Heart right ventricle (tissue), 16 donors: ENCODE measurements at regions not wholly inside any gene's neighbourhood (a gene's known extent, or its start where the extent isn't known, plus 50 kb on each side); places are given as distances from the start of the nearest gene placed in this dataset.

Source experiments
- ATAC-seq, 8 donors: fragments of 200-7000 bp; cut with Tn5 transposase; one replicate each; pipeline ENCODE4 v1.9.1; 2020; ENCODE audit warnings: mild to moderate bottlenecking in 8 of 8, moderate library complexity in 8 of 8, moderate number of reproducible peaks in 1 of 8
- DNase-seq, 2 donors: peaks; one replicate each; pipeline ENCODE4 v3.0.0-alpha.2; 2020
- H3K27ac ChIP-seq, 10 donors: fragments of 200-600 bp; sonication (generic) in 2 of 10; one replicate each; pipeline versions ENCODE4 v1.5.0 to v1.8.0; 2020 to 2022; ENCODE audit warnings: mild to moderate bottlenecking in 3 of 10
- H3K27me3 ChIP-seq, 7 donors: fragments of 200-600 bp; one replicate each; pipeline ENCODE4 v1.8.0; 2021 to 2022; ENCODE audit warnings: mild to moderate bottlenecking in 2 of 7
- H3K36me3 ChIP-seq, 9 donors: fragments of 200-600 bp; sonication (generic) in 1 of 9; one replicate each; pipeline versions ENCODE4 v1.5.0 to v1.8.0; 2020 to 2022; ENCODE audit warnings: mild to moderate bottlenecking in 2 of 9
- H3K4me1 ChIP-seq, 9 donors: fragments of 200-600 bp; sonication (generic) in 1 of 9; one replicate each; pipeline versions ENCODE4 v1.5.0 to v1.8.0; 2020 to 2022; ENCODE audit warnings: mild to moderate bottlenecking in 4 of 9
- H3K4me3 ChIP-seq, 10 donors: fragments of 200-600 bp; sonication (generic) in 2 of 10; one replicate each; pipeline versions ENCODE4 v1.5.0 to v1.8.0; 2020 to 2022; ENCODE audit warnings: mild to moderate bottlenecking in 7 of 10, moderate library complexity in 2 of 10
- H3K9me3 ChIP-seq, 11 donors: fragments of 200-600 bp in 10 of 11; sonication (generic) in 2 of 11; one replicate each; pipeline versions ENCODE4 v1.5.0 to v1.8.0; 2013 to 2022; ENCODE audit warnings: mild to moderate bottlenecking in 2 of 11, control low read depth in 1 of 11, moderate library complexity in 1 of 11
- WGBS, 2 donors: extraction: QIAGEN DNeasy Blood & Tissue Kit; methylation state at CpG; one replicate each; pipeline ENCODE4 v1.1.7; 2013; ENCODE audit warnings: inconsistent platforms in 1 of 2; 5-methylcytosine and 5-hydroxymethylcytosine counted together
- intact Hi-C, 10 donors: fragments of 100-400 bp; cut with DNase I; formaldehyde crosslinking; loops; one replicate each; pipeline versions ENCODE4 v1.11.1 to v1.14.2; 2022
- TF ChIP-seq, protein P1 (sequence below), 9 donors: fragments of 200-600 bp; sonication (generic) in 2 of 9; IDR thresholded peaks; one replicate each; pipeline versions ENCODE4 v1.5.0 to v1.8.0; 2021 to 2022; ENCODE audit warnings: antibody characterized with exemption in 9 of 9, mild to moderate bottlenecking in 5 of 9, moderate library complexity in 1 of 9
- donor health status: Arrhythmogenic right ventricular cardiomyopathy.
- donor health status: ischemic (EF 13 %, LVEDD 7.1; RV severe dilation, severe dysfunction).
- donor health status: healthy with polysubstance abuse.
- donor health status: DM: no; HTN: yes; CAD: no.
- donor health status: DM: no; HTN: no; CAD: no.
- donor health status: ischemic (EF 25% LVEDD 6.9; RV normal size, moderate dysfunction).
- donor health status: ischemic (EF 25% LVEDD 5.7; RV mildly dilated, moderate dysfunction).
- donor health status: healthy.
- donor health status: DM: yes; HTN: yes; CAD: no.
- donor health status: Ischemic cardiomyopathy.
- donor health status: ischemic (EF 35%, LVEDD 5.7; RV mildly dilated, moderate dysfunction).
- donor health status: nonischemic (EF 11% LVEDD 7.7; RV severe dilation, severe dysfunction).
- donor health status: DM: yes; HTN: yes; CAD: no.
- donor health status: PGD.
- donor health status: ischemic (EF 29% LVEDD 5.4; RV normal size, mild dysfunction).
- donor health status: nonischemic (EF 23%, LVEDD 6.1; RV moderate dilation, normal function).

- WGBS, 2 donors: 46 to 49% methylated on average over 6 of the region's 6 CpGs
- no peak overlapping the region for H3K27ac ChIP-seq
- intact Hi-C loops: loop anchor here in 1 of 10 donors (10.0 kb wide), 1 partner anchor 615 kb away; no protein-coding TSS in a partner anchor
- DNase-seq (no peak), ATAC-seq (no peak)
- H3K4me1 ChIP-seq: no peaks in the 10 kb centered on the region
- TF ChIP-seq, protein P1, sequence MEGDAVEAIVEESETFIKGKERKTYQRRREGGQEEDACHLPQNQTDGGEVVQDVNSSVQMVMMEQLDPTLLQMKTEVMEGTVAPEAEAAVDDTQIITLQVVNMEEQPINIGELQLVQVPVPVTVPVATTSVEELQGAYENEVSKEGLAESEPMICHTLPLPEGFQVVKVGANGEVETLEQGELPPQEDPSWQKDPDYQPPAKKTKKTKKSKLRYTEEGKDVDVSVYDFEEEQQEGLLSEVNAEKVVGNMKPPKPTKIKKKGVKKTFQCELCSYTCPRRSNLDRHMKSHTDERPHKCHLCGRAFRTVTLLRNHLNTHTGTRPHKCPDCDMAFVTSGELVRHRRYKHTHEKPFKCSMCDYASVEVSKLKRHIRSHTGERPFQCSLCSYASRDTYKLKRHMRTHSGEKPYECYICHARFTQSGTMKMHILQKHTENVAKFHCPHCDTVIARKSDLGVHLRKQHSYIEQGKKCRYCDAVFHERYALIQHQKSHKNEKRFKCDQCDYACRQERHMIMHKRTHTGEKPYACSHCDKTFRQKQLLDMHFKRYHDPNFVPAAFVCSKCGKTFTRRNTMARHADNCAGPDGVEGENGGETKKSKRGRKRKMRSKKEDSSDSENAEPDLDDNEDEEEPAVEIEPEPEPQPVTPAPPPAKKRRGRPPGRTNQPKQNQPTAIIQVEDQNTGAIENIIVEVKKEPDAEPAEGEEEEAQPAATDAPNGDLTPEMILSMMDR (IDR thresholded peaks at IDR 0.05): no peak
- H3K36me3 ChIP-seq: no peaks in the 10 kb centered on the region
- H3K27me3 ChIP-seq: no peaks in the 10 kb centered on the region
- H3K9me3 ChIP-seq: no peaks in the 10 kb centered on the region
- no peak overlapping the region for H3K4me3 ChIP-seq
These were observed 843.2 kb downstream of the GALC start for GRCh38 chr14:87149583-87150354.

DNA sequence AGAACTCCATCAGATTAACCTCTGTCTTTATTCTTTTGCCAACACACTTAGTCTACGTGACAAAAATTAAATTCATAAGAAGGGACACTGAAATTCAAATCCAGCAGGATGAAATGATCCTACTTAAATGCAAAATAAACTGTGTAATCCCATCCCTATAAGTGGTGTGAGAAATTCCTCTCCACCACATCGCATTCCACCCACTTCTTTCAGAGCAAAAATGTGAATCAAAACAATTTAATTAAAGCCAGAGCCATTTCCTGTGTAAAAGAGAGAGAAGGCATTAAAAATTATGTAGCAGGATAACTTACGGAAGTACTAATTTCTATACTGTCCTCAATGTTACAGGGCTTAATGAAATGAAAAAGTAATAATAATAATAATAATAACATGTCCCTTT, 844.3 kb downstream of the GALC start:
- TF ChIP-seq, protein P1 (IDR thresholded peaks at IDR 0.05): no peak
- no peaks in the 10 kb centered on the region for H3K27me3 ChIP-seq
- ATAC-seq (no peak), DNase-seq (no peak)
- no peak overlapping the region for H3K27ac ChIP-seq
- intact Hi-C loops: loop anchor here in 1 of 10 donors (10.0 kb wide), 1 partner anchor 614 kb away; no protein-coding TSS in a partner anchor
- H3K4me3 ChIP-seq: no peak overlapping the region
- H3K9me3 ChIP-seq: no peaks in the 10 kb centered on the region
- 44 to 52% methylated on average over 3 of the region's 3 CpGs for WGBS, 2 donors
- no peaks in the 10 kb centered on the region for H3K36me3 ChIP-seq
- H3K4me1 ChIP-seq: no peaks in the 10 kb centered on the region

DNA sequence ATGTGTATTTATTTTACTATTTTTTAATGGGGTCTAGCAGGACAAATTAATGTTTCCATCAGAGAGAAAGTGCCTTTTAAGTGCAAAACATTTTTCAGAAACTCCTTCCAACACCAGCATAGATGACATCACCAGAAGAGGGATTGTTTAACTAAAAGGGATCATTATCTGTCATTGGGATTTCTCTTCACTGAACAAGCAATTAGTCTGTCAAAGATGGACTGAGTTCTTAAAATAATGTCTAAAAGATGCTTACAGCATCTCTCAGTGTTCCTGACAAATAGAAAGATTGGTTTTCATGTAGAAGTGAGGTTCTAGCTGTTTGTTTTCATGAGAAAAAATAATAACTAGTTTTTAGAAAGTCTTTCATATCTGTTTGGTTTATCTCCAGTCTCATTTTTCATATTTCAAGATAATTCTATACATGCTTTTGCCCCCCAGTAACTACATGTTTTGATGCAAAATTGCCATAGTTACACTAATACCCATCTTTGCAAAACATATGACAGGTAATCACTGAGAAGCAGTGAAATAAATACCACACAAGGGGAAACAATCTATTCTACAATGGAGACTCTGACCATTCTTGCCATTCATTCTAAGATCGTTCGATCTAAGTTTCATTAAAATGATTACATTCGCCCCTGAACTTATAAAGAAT, 850.3 kb downstream of the GALC start:
- TF ChIP-seq, protein P1 (IDR thresholded peaks at IDR 0.05): no peak
- DNase-seq (no peak), ATAC-seq (no peak)
- no peaks in the 10 kb centered on the region for H3K4me1 ChIP-seq
- H3K9me3 ChIP-seq: peaks cover 0 to 5% (median 0%) of the 10 kb centered on the region in 11 donors
- no peaks in the 10 kb centered on the region for H3K27me3 ChIP-seq
- intact Hi-C loops: loop anchor here in 1 of 10 donors (10.0 kb wide), 1 partner anchor 608 kb away; no protein-coding TSS in a partner anchor
- no peak overlapping the region for H3K4me3 ChIP-seq
- no peaks in the 10 kb centered on the region for H3K36me3 ChIP-seq
- no peak overlapping the region for H3K27ac ChIP-seq
- WGBS, 2 donors: 88 to 91% methylated on average over 3 of the region's 3 CpGs

DNA sequence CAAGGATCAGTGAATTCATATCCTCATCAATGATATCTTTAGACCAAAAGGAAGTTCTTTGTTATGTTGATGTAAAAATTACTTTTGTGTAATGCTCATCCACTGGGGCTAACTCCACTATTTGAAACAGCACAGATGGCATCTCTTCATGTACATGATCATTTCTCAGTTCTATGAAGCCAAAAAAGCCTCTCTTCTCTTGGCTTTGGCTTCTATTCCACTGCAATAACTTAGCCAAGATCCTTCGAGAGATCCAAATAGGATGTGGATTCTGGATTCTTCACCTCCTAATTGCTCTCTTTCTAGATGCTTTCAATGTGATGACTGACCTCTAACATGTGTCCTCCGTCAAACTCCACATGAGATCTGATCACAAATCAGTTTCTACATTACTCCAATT, 851.2 kb downstream of the GALC start:
- Histone ChIP-seq H3K36me3 (no peaks in the 10 kb centered on the region), H3K4me1 (no peaks in the 10 kb centered on the region), H3K9me3 (peaks cover 0 to 5% (median 0%) of the 10 kb centered on the region in 11 donors), H3K4me3 (no peak overlapping the region), H3K27me3 (no peaks in the 10 kb centered on the region), H3K27ac (no peak overlapping the region)
- TF ChIP-seq, protein P1 (IDR thresholded peaks at IDR 0.05): no peak
- WGBS, 2 donors: 70 to 71% methylated on average over 2 of the region's 2 CpGs
- intact Hi-C loops: loop anchor here in 1 of 10 donors (10.0 kb wide), 1 partner anchor 607 kb away; no protein-coding TSS in a partner anchor
- ATAC-seq (peak in 1 of 8 donors; percentile 27), DNase-seq (no peak)
